GM18508 (cell line): ENCODE measurements at regions not wholly inside any gene's neighbourhood (a gene's known extent, or its start where the extent isn't known, plus 50 kb on each side); places are given as distances from the start of the nearest gene placed in this dataset.
"Not testable (repeated sequence)": the region's sequence is repeated elsewhere in the genome, so short reads cannot be mapped to it uniquely, and the experiment has no call there.

Experiments
- ATAC-seq: cut with Tn5 transposase; IDR thresholded peaks from one replicate; pipeline ENCODE4 v1.9.1; 2021; ENCODE audit warnings: moderate number of reproducible peaks; ENCODE audit not compliant: insufficient read depth, unreplicated experiment

GRCh38 chr6:144778056-144778455 is 492.9 kb downstream of the UTRN start:
- no peak for ATAC-seq

GRCh38 chr6:144778773-144779492 is 493.8 kb downstream of the UTRN start:
- ATAC-seq: no peak

GRCh38 chr6:144781836-144782235 is 496.7 kb downstream of the UTRN start:
- no peak for ATAC-seq

- ATAC-seq: no peak
Observed at GRCh38 chr6:144782634-144783033, 497.5 kb downstream of the UTRN start.

GRCh38 chr6:144785056-144785455 is 499.9 kb downstream of the UTRN start:
- no peak for ATAC-seq

- ATAC-seq: no peak
Observed at GRCh38 chr6:144786825-144787224, 501.7 kb downstream of the UTRN start.

- no peak for ATAC-seq
Observed at GRCh38 chr6:144793744-144794143, 508.6 kb downstream of the UTRN start.

- not testable (repeated sequence) for ATAC-seq
Observed at GRCh38 chr6:144795022-144795421, 509.9 kb downstream of the UTRN start.

- ATAC-seq: no peak
Observed at GRCh38 chr6:144796070-144796469, 510.9 kb downstream of the UTRN start.

- ATAC-seq: no peak
Observed at GRCh38 chr6:144797881-144798589, 512.9 kb downstream of the UTRN start.

- ATAC-seq: no peak
Observed at GRCh38 chr6:144804246-144804790, 519.2 kb downstream of the UTRN start.

- no peak for ATAC-seq
Observed at GRCh38 chr6:144805049-144805448, 519.9 kb downstream of the UTRN start.

- no peak for ATAC-seq
Observed at GRCh38 chr6:144806222-144806621, 521.1 kb downstream of the UTRN start.

GRCh38 chr6:144809120-144809519 is 524.0 kb downstream of the UTRN start:
- no peak for ATAC-seq

- no peak for ATAC-seq
Observed at GRCh38 chr6:144809969-144810368, 524.8 kb downstream of the UTRN start.

- no peak for ATAC-seq
Observed at GRCh38 chr6:144811140-144811539, 526.0 kb downstream of the UTRN start.

GRCh38 chr6:144816936-144817335 is 531.8 kb downstream of the UTRN start:
- ATAC-seq: no peak

GRCh38 chr6:144820270-144820669 is 535.1 kb downstream of the UTRN start:
- no peak for ATAC-seq

GRCh38 chr6:144823131-144823530 is 538.0 kb downstream of the UTRN start:
- no peak for ATAC-seq

GRCh38 chr6:144824018-144824417 is 538.9 kb downstream of the UTRN start:
- ATAC-seq: no peak

- no peak for ATAC-seq
Observed at GRCh38 chr6:144834426-144835038, 549.4 kb downstream of the UTRN start.
